ENCODE measurements at regions not wholly inside any gene's neighbourhood (a gene's known extent, or its start where the extent isn't known, plus 50 kb on each side); places are given as distances from the start of the nearest gene placed in this dataset.

DNA sequence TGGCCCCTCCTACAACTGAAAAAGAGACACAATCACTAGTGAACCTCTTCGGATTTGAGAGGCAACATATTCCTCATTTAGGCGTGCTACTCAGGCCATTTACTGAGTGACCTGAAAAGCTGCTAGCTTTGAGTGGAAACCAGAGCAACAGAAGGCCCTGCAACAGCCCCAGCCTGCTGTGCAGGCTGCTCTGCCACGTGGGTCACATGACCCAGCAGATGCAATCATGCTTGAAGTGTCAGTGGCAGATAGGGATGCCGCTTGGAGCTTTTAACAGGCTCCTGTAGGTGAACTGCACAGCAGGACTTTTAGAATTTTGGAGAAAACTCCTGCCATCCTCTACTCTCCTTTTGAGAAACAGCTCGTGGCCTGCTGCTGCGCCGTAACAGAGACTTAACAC lies 578.6 kb upstream of the RAB6C start:
- no peak for ATAC-seq
- intact Hi-C loops (cut with micrococcal nuclease; ENCODE audit: unreplicated experiment): no loop called here

GRCh38 chr2:129402076-129402475 lies 577.4 kb upstream of the RAB6C start:
- POLR2A ChIA-PET: no interaction called here
- Histone ChIP-seq H3K27ac (ENCODE audit: extremely low read length, insufficient read depth, low read length) (no peak overlapping the region), H3K9ac (ENCODE audit: insufficient read depth, low read depth, low read length) (no peak overlapping the region), H4K20me1 (ENCODE audit: insufficient read depth, low read length) (no peaks in the 10 kb centered on the region), H3K36me3 (replicated peaks in 1 of 2; ENCODE audit: control insufficient read depth in 1 of 2, insufficient read depth in 2 of 2, low read length in 2 of 2) (no peaks in the 10 kb centered on the region), H2AFZ (ENCODE audit: low read length) (no peak overlapping the region), H3K79me2 (ENCODE audit: insufficient read depth, low read length) (no peaks in the 10 kb centered on the region), H3K9me3 (ENCODE audit: low read length) (no peaks in the 10 kb centered on the region), H3K4me3 (replicated peaks in 1 of 3; ENCODE audit: insufficient read depth in 1 of 3, low read depth in 2 of 3, low read length in 3 of 3) (no peak overlapping the region), H3K27me3 (ENCODE audit: control insufficient read depth in 1 of 2, insufficient read depth in 2 of 2, low read length in 2 of 2) (no peaks in the 10 kb centered on the region; a peak in 1 of 5 replicates), H3K4me1 (ENCODE audit: insufficient read depth, low read length) (no peaks in the 10 kb centered on the region), H3K4me2 (ENCODE audit: low read depth, low read length) (no peak overlapping the region)
- intact Hi-C loops (cut with micrococcal nuclease; ENCODE audit: unreplicated experiment): no loop called here
- in situ Hi-C loops (cut with HindIII; ENCODE audit: extremely low pct_ligation_motif_present, low pct_unique_long_range_greater_than_20kb): no loop called here
- BruUV-seq (replicated peaks): no TSS peak
- DNase-seq (ENCODE audit: low spot score): no peak
- no peak for FAIRE-seq
- no peak for ATAC-seq
- CTCF ChIA-PET (ENCODE audit: low intra/inter-chr PET ratio, low total read pairs): no interaction called here
- TF ChIP-seq JARID2 (CRISPR knock-in tag; IDR thresholded peaks at IDR 0.05; ENCODE audit: insufficient replicate concordance) (no peak), ZNF558 (CRISPR knock-in tag; IDR thresholded peaks at IDR 0.05; ENCODE audit: borderline replicate concordance) (no peak)
- 0% methylated on average over 2 of the region's 2 CpGs for WGBS (ENCODE audit: low lambda C conversion rate)

More for the DNA sequence above, 578.6 kb upstream of the RAB6C start:
- no peak for DNase-seq (ENCODE audit: low spot score)
- H3K4me2 ChIP-seq (ENCODE audit: low read depth, low read length): no peak overlapping the region
- TF ChIP-seq, protein P1, sequence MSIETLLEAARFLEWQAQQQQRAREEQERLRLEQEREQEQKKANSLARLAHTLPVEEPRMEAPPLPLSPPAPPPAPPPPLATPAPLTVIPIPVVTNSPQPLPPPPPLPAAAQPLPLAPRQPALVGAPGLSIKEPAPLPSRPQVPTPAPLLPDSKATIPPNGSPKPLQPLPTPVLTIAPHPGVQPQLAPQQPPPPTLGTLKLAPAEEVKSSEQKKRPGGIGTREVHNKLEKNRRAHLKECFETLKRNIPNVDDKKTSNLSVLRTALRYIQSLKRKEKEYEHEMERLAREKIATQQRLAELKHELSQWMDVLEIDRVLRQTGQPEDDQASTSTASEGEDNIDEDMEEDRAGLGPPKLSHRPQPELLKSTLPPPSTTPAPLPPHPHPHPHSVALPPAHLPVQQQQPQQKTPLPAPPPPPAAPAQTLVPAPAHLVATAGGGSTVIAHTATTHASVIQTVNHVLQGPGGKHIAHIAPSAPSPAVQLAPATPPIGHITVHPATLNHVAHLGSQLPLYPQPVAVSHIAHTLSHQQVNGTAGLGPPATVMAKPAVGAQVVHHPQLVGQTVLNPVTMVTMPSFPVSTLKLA (IDR thresholded peaks at IDR 0.05): peak; percentile 43
- TF ChIP-seq YY1 (IDR thresholded peaks at IDR 0.05; ENCODE audit: insufficient read depth, insufficient replicate concordance, low read depth, low read length) (no peak), GABPB1 (CRISPR knock-in tag; IDR thresholded peaks at IDR 0.05) (no peak), TGIF2 (CRISPR knock-in tag; IDR thresholded peaks at IDR 0.05) (no peak)
- ChIA-PET CTCF (ENCODE audit: low intra/inter-chr PET ratio, low total read pairs) (no interaction called here), POLR2A (no interaction called here)
- no TSS peak for BruUV-seq (replicated peaks)
- no peak overlapping the region for H3K4me3 ChIP-seq (replicated peaks in 1 of 3; ENCODE audit: insufficient read depth in 1 of 3, low read depth in 2 of 3, low read length in 3 of 3)
- H3K9me3 ChIP-seq (ENCODE audit: low read length): no peaks in the 10 kb centered on the region
- H3K36me3 ChIP-seq (replicated peaks in 1 of 2; ENCODE audit: control insufficient read depth in 1 of 2, insufficient read depth in 2 of 2, low read length in 2 of 2): no peaks in the 10 kb centered on the region
- in situ Hi-C loops (cut with HindIII; ENCODE audit: extremely low pct_ligation_motif_present, low pct_unique_long_range_greater_than_20kb): no loop called here
- H3K27me3 ChIP-seq (ENCODE audit: control insufficient read depth in 1 of 2, insufficient read depth in 2 of 2, low read length in 2 of 2): no peaks in the 10 kb centered on the region; a peak in 1 of 5 replicates
- FAIRE-seq: no peak
- no peak overlapping the region for H2AFZ ChIP-seq (ENCODE audit: low read length)
- H3K9ac ChIP-seq (ENCODE audit: insufficient read depth, low read depth, low read length): no peak overlapping the region
- whole genome bisulfite sequencing (ENCODE audit: low lambda C conversion rate): 10% methylated on average over 5 of the region's 7 CpGs
- H3K4me1 ChIP-seq (ENCODE audit: insufficient read depth, low read length): no peaks in the 10 kb centered on the region
- H3K27ac ChIP-seq (ENCODE audit: extremely low read length, insufficient read depth, low read length): no peak overlapping the region
- H3K79me2 ChIP-seq (ENCODE audit: insufficient read depth, low read length): no peaks in the 10 kb centered on the region
- no peaks in the 10 kb centered on the region for H4K20me1 ChIP-seq (ENCODE audit: insufficient read depth, low read length)
